ENCODE measurements at regions not wholly inside any gene's neighbourhood (a gene's known extent, or its start where the extent isn't known, plus 50 kb on each side); places are given as distances from the start of the nearest gene placed in this dataset.
"Not testable (repeated sequence)": the region's sequence is repeated elsewhere in the genome, so short reads cannot be mapped to it uniquely, and the experiment has no call there.

- in situ Hi-C loops (cut with HindIII; ENCODE audit: low sequenced_read_pairs): no loop called here
Observed at GRCh38 chr5:118592229-118593002, 395.9 kb downstream of the DTWD2 start.

GRCh38 chr5:118590806-118591205 is 397.5 kb downstream of the DTWD2 start:
- no peak for DNase-seq (ENCODE audit: low read depth)
- TF ChIP-seq CTCF (IDR thresholded peaks at IDR 0.05; ENCODE audit: low read depth, low read length, missing control alignments): no peak
- in situ Hi-C loops (cut with HindIII; ENCODE audit: low sequenced_read_pairs): no loop called here
- H3K4me3 ChIP-seq (ENCODE audit: low read depth, low read length): no peak overlapping the region

More at GRCh38 chr5:118592229-118593002, 395.9 kb downstream of the DTWD2 start:
- TF ChIP-seq CTCF (IDR thresholded peaks at IDR 0.05; ENCODE audit: low read depth, low read length, missing control alignments): no peak
- no peak for DNase-seq (ENCODE audit: low read depth)
- no peak overlapping the region for H3K4me3 ChIP-seq (ENCODE audit: low read depth, low read length)

- no peak overlapping the region for H3K4me3 ChIP-seq (ENCODE audit: low read depth, low read length)
- no peak for DNase-seq (ENCODE audit: low read depth)
- in situ Hi-C loops (cut with HindIII; ENCODE audit: low sequenced_read_pairs): no loop called here
- no peak for TF ChIP-seq CTCF (IDR thresholded peaks at IDR 0.05; ENCODE audit: low read depth, low read length, missing control alignments)
Observed at GRCh38 chr5:118580949-118581348, 407.4 kb downstream of the DTWD2 start.

GRCh38 chr5:118578093-118578492 is 410.3 kb downstream of the DTWD2 start:
- no peak overlapping the region for H3K4me3 ChIP-seq (ENCODE audit: low read depth, low read length)
- no peak for DNase-seq (ENCODE audit: low read depth)

GRCh38 chr5:118577621-118578020 is 410.7 kb downstream of the DTWD2 start:
- no peak for TF ChIP-seq CTCF (IDR thresholded peaks at IDR 0.05; ENCODE audit: low read depth, low read length, missing control alignments)
- in situ Hi-C loops (cut with HindIII; ENCODE audit: low sequenced_read_pairs): no loop called here
- no peak for DNase-seq (ENCODE audit: low read depth)
- no peak overlapping the region for H3K4me3 ChIP-seq (ENCODE audit: low read depth, low read length)

More at GRCh38 chr5:118578093-118578492, 410.3 kb downstream of the DTWD2 start:
- in situ Hi-C loops (cut with HindIII; ENCODE audit: low sequenced_read_pairs): no loop called here
- TF ChIP-seq CTCF (IDR thresholded peaks at IDR 0.05; ENCODE audit: low read depth, low read length, missing control alignments): no peak

GRCh38 chr5:118570276-118570675 is 418.1 kb downstream of the DTWD2 start:
- in situ Hi-C loops (cut with HindIII; ENCODE audit: low sequenced_read_pairs); H3K4me3 ChIP-seq (ENCODE audit: low read depth, low read length): not testable (repeated sequence)

GRCh38 chr5:118569596-118569995 is 418.8 kb downstream of the DTWD2 start:
- DNase-seq (ENCODE audit: low read depth); H3K4me3 ChIP-seq (ENCODE audit: low read depth, low read length); in situ Hi-C loops (cut with HindIII; ENCODE audit: low sequenced_read_pairs): not testable (repeated sequence)

More at GRCh38 chr5:118570276-118570675, 418.1 kb downstream of the DTWD2 start:
- not testable (repeated sequence) for DNase-seq (ENCODE audit: low read depth)
